HepG2 (cell line): ENCODE measurements at regions not wholly inside any gene's neighbourhood (a gene's known extent, or its start where the extent isn't known, plus 50 kb on each side); places are given as distances from the start of the nearest gene placed in this dataset.

Experiments used
- ATAC-seq: fragments of 200-7000 bp; cut with Tn5 transposase; 3 replicates; pipeline ENCODE4 v1.9.1; 2020; ENCODE audit warnings: mild to moderate bottlenecking, moderate library complexity
- BruUV-seq: library from RNA; stranded (reverse); fragments of 400-500 nt; replicated peaks from 2 replicates; lab custom pipeline; 2021; lab: Mats Ljungman, UMichigan
- CTCF ChIA-PET: fragments of 300-600 bp; formaldehyde crosslinking; extraction: SDS; loops from one replicate; lab custom pipeline; 2021; ENCODE audit warnings: low total read pairs, inconsistent platforms, low intra/inter-chr PET ratio; lab: Yijun Ruan, JAX
- POLR2A ChIA-PET: fragments of 350-600 bp; sonication (Branson Sonifier 250); formaldehyde crosslinking; loops from one replicate; lab custom pipeline; 2020; ENCODE audit warnings: antibody characterized with exemption, inconsistent platforms; lab: Yijun Ruan, JAX
- DNase-seq: peaks from one replicate; pipeline ENCODE4 v3.0.0-alpha.2; 2015; ENCODE audit warnings: low spot score
- FAIRE-seq: peaks from 3 replicates; lab custom pipeline; 2011; peaks lifted over from hg19 to GRCh38; lab: Jason Lieb, UNC
- H2AFZ ChIP-seq: one replicate; pipeline ENCODE4 v1.6.1; 2011; ENCODE audit warnings: low read length, inconsistent platforms
- H3K27ac ChIP-seq: fragments of 300-600 bp; 3 replicates; pipeline ENCODE4 v1.8.0; 2011; ENCODE audit warnings: mixed run types, mild to moderate bottlenecking, mixed read lengths, low read length, inconsistent platforms; ENCODE audit not compliant: insufficient read depth; ENCODE audit errors: extremely low read length
- H3K27me3 ChIP-seq, 2 experiments: fragments of 200-600 bp in 1 of 2; 2 replicates in 1 of 2; 3 replicates in 1 of 2; pipeline versions ENCODE4 v1.6.0 to v1.8.0; 2011; ENCODE audit warnings: low read length in 2 of 2, mild to moderate bottlenecking in 2 of 2, moderate library complexity in 2 of 2, inconsistent platforms in 1 of 2; ENCODE audit not compliant: insufficient read depth in 2 of 2, control insufficient read depth in 1 of 2
- H3K36me3 ChIP-seq, 2 experiments: fragments of 200-600 bp in 1 of 2; replicated peaks in 1 of 2; 2 replicates in 1 of 2; 3 replicates in 1 of 2; pipeline versions ENCODE4 v1.5.1 to v1.8.0; 2011; ENCODE audit warnings: low read length in 2 of 2, inconsistent platforms in 1 of 2; ENCODE audit not compliant: insufficient read depth in 2 of 2, control insufficient read depth in 1 of 2
- H3K4me1 ChIP-seq: 2 replicates; pipeline ENCODE4 v1.5.1; 2012; ENCODE audit warnings: low read length, inconsistent platforms; ENCODE audit not compliant: insufficient read depth
- H3K4me2 ChIP-seq: 2 replicates; pipeline ENCODE4 v1.6.0; 2011; ENCODE audit warnings: low read depth, low read length, inconsistent platforms
- H3K4me3 ChIP-seq, 3 experiments: fragments of 200-600 bp in 1 of 3; sonication (generic), shearing (Covaris generic) in 1 of 3; replicated peaks in 1 of 3; 2 replicates each; pipeline ENCODE4 v1.5.1; 2011 to 2016; ENCODE audit warnings: low read length in 3 of 3, inconsistent platforms in 2 of 3, low read depth in 2 of 3, mild to moderate bottlenecking in 2 of 3, control low read depth in 1 of 3, mixed read lengths in 1 of 3; ENCODE audit not compliant: insufficient read depth in 1 of 3
- H3K79me2 ChIP-seq: one replicate; pipeline ENCODE4 v1.6.1; 2011; ENCODE audit warnings: low read length, inconsistent platforms; ENCODE audit not compliant: insufficient read depth
- H3K9ac ChIP-seq: 2 replicates; pipeline ENCODE4 v1.6.0; 2011; ENCODE audit warnings: mild to moderate bottlenecking, low read depth, low read length, inconsistent platforms; ENCODE audit not compliant: insufficient read depth
- H3K9me3 ChIP-seq: 2 replicates; pipeline ENCODE4 v1.5.1; 2012; ENCODE audit warnings: mild to moderate bottlenecking, low read length
- H4K20me1 ChIP-seq: 2 replicates; pipeline ENCODE4 v1.6.0; 2011; ENCODE audit warnings: inconsistent platforms, mild to moderate bottlenecking, low read length, moderate library complexity; ENCODE audit not compliant: insufficient read depth
- ATF3 ChIP-seq: sonication (generic); formaldehyde crosslinking; IDR thresholded peaks from 2 replicates; pipeline ENCODE4 v1.4.0; 2020; ENCODE audit warnings: missing genetic modification reagents
- FOXJ3 ChIP-seq: sonication (generic); formaldehyde crosslinking; IDR thresholded peaks from 2 replicates; pipeline ENCODE4 v1.4.0; 2020; ENCODE audit warnings: missing genetic modification reagents, mild to moderate bottlenecking, borderline replicate concordance
- HOXA3 ChIP-seq: sonication (generic); formaldehyde crosslinking; IDR thresholded peaks from 2 replicates; pipeline ENCODE4 v1.5.0; 2020; ENCODE audit warnings: missing genetic modification reagents
- KLF11 ChIP-seq: IDR thresholded peaks from 2 replicates; pipeline ENCODE4 v1.6.1; 2016; ENCODE audit warnings: missing compliant biosample characterization
- TCF7L2 ChIP-seq: IDR thresholded peaks from 2 replicates; pipeline ENCODE4 v1.6.1; 2011; ENCODE audit warnings: mild to moderate bottlenecking, low read depth, low read length, moderate library complexity
- UBTF ChIP-seq: sonication (generic); formaldehyde crosslinking; IDR thresholded peaks from 2 replicates; pipeline ENCODE4 v1.4.0; 2020; ENCODE audit warnings: mild to moderate bottlenecking, missing genetic modification reagents
- ZNF10 ChIP-seq: sonication (generic); formaldehyde crosslinking; IDR thresholded peaks from 2 replicates; pipeline ENCODE4 v1.4.0; 2020; ENCODE audit warnings: mild to moderate bottlenecking, low read depth, missing genetic modification reagents, borderline replicate concordance
- ZNF180 ChIP-seq: sonication (generic); formaldehyde crosslinking; IDR thresholded peaks from 2 replicates; pipeline ENCODE4 v1.4.0; 2020; ENCODE audit warnings: low read depth, missing genetic modification reagents, borderline replicate concordance
- ZNF615 ChIP-seq: sonication (generic); formaldehyde crosslinking; IDR thresholded peaks from 2 replicates; pipeline ENCODE4 v1.5.0; 2020; ENCODE audit warnings: mild to moderate bottlenecking, missing genetic modification reagents, borderline replicate concordance
- ZNF775 ChIP-seq: sonication (generic); formaldehyde crosslinking; IDR thresholded peaks from 2 replicates; pipeline ENCODE4 v1.4.0; 2020; ENCODE audit warnings: missing genetic modification reagents, mild to moderate bottlenecking, moderate library complexity, borderline replicate concordance
- ZSCAN5A ChIP-seq: sonication (generic); formaldehyde crosslinking; IDR thresholded peaks from 2 replicates; pipeline ENCODE4 v1.8.0; 2022; ENCODE audit warnings: mild to moderate bottlenecking, missing genetic modification reagents, borderline replicate concordance
- WGBS: methylation state at CpG from one replicate; pipeline ENCODE4 v1.1.6; 2017; ENCODE audit warnings: low lambda C conversion rate; 5-methylcytosine and 5-hydroxymethylcytosine counted together
- in situ Hi-C: cut with HindIII; loops from 2 replicates; pipeline ENCODE4 v1.10.0; 2017; ENCODE audit warnings: low pct_unique_long_range_greater_than_20kb; ENCODE audit not compliant: extremely low pct_ligation_motif_present
- intact Hi-C: fragments of 100-400 bp; cut with micrococcal nuclease; formaldehyde crosslinking; loops from one replicate; pipeline ENCODE4 v1.10.0; 2022; ENCODE audit not compliant: unreplicated experiment

GRCh38 chr1:195075973-195076372 lies 1532.3 kb downstream of the KCNT2 start (continued):
- TF ChIP-seq HOXA3: no peak
- no peak for TF ChIP-seq KLF11 (CRISPR knock-in tag)

- DNase-seq: no peak
- TF ChIP-seq TCF7L2: no peak
- H3K4me2 ChIP-seq: no peak overlapping the region
- H3K9me3 ChIP-seq: no peaks in the 10 kb centered on the region
- H3K9ac ChIP-seq: no peak overlapping the region
- no peak for ATAC-seq
- no peaks in the 10 kb centered on the region for H3K27me3 ChIP-seq
- H2AFZ ChIP-seq: no peak overlapping the region
- WGBS: 2% methylated on average over 6 of the region's 6 CpGs
- H3K79me2 ChIP-seq: no peaks in the 10 kb centered on the region
- intact Hi-C loops (no loop called here), in situ Hi-C loops (no loop called here)
- no peak overlapping the region for H3K4me3 ChIP-seq
- no peak for FAIRE-seq
- no peaks in the 10 kb centered on the region for H4K20me1 ChIP-seq
- no peaks in the 10 kb centered on the region for H3K36me3 ChIP-seq
- H3K27ac ChIP-seq: no peak overlapping the region
- H3K4me1 ChIP-seq: no peaks in the 10 kb centered on the region
- CTCF ChIA-PET: no interaction called here
- POLR2A ChIA-PET: no interaction called here
- BruUV-seq: no TSS peak
Observed at GRCh38 chr1:195071461-195071860, 1536.8 kb downstream of the KCNT2 start.

GRCh38 chr1:195065437-195065836 lies 1542.8 kb downstream of the KCNT2 start:
- Histone ChIP-seq H2AFZ (no peak overlapping the region), H3K4me2 (no peak overlapping the region), H4K20me1 (no peaks in the 10 kb centered on the region), H3K4me1 (no peaks in the 10 kb centered on the region), H3K4me3 (no peak overlapping the region), H3K27me3 (no peaks in the 10 kb centered on the region), H3K9me3 (no peaks in the 10 kb centered on the region), H3K79me2 (no peaks in the 10 kb centered on the region), H3K9ac (no peak overlapping the region), H3K27ac (no peak overlapping the region), H3K36me3 (no peaks in the 10 kb centered on the region)
- intact Hi-C loops (no loop called here), in situ Hi-C loops (no loop called here)
- TF ChIP-seq UBTF (no peak), ZNF10 (CRISPR knock-in tag) (no peak), ZNF180 (no peak), ZNF775 (CRISPR knock-in tag) (no peak), FOXJ3 (no peak), ZSCAN5A (CRISPR knock-in tag) (no peak), ZNF615 (CRISPR knock-in tag) (no peak), ATF3 (no peak)
- ChIA-PET POLR2A (no interaction called here), CTCF (no interaction called here)
- no peak for FAIRE-seq
- no TSS peak for BruUV-seq
- ATAC-seq: no peak
- WGBS: 0% methylated on average over 4 of the region's 5 CpGs
- DNase-seq: no peak
